ENCODE measurements at regions not wholly inside any gene's neighbourhood (a gene's known extent, or its start where the extent isn't known, plus 50 kb on each side); places are given as distances from the start of the nearest gene placed in this dataset.

DNA sequence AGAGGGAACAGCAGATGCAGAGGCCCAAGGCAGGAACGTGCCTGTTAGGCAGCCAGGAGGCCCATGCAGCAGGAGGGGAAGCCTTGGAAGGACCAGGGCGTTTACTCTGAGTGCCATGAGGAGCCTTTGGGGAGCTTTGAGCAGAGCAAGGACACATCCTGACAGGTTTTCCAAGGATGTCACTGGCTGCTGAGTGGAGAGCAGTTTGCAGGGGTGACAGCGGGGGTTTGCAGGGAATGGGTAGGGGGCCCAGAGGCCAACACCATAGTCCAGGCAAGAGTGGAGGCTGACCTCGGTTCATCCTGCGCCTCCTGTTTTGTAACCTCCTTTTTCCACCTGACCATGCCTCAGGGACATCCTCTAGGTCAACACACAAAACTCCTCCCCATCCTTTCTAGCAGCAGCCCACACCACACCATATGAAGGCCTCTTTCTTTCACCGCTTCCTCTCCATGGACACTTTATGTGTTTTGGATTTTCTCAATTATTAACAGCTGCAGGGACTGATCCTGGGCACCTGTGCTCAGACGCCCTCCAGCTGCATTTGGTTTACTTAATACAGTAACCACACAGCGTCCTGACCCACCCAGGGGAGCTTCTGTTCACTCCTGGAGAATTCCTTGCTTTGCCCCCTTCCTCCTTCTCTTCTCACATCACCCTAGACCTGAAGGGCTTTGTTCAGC lies 528.5 kb downstream of the MATN1 start:
- no peak for DNase-seq

DNA sequence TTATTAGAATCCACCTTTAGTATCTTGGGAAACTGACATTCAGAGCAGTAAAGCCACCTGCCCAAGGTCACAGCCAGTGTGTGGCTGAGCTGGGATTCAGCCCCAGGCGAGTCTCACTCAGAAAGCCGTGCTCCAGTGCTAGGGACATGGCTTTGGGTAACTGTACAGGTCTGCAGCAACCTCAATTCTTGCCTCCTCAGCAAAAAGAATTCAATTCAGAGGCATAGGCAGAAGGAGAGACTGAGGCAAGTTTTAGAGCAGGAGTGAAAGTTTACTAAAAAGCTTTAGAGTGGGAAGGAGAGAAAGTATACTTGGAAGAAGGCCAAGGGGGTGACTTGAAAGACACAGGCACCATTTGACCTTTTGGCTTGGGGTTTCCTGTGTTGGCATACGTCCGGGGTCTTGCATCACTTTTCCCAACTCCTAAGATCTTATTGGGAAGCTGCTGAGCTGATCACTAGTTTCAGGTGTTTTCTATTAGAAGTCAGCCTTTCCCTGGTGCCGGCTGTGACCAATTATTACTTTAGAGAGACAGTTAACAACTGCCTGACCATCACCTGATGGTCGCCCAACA lies 529.3 kb downstream of the MATN1 start:
- no peak for DNase-seq

DNA sequence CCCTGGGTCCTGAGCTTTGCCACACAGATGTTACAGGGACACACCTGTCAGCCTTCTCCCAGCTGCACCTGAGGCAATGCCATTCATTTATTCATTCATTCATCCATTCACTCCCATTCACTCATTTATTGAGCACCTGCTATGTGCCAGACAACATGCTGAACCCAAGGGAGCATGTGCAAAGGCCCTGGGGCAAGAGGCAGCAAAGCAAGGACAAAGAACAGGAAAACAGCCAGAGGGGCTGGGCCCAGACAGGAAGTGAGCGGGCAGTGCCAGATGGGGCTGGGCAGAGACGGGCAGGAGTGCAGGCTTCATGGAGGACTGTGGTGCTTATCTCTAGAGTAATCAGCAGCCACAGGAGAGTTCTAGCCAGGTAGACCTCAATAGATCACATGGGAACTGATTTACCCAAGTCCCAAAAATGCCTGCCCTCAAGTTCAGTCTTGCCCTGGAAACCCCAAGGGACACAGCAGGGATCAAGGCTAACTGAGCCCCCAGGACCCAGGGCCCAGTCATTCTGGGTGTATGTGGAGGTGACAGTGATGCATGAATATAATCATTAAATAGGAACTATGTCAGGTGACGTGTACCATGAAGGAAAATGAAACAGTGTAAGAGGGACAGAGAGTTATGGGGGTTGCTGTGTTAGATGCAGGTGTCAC lies 530.3 kb downstream of the MATN1 start:
- no peak for DNase-seq

DNA sequence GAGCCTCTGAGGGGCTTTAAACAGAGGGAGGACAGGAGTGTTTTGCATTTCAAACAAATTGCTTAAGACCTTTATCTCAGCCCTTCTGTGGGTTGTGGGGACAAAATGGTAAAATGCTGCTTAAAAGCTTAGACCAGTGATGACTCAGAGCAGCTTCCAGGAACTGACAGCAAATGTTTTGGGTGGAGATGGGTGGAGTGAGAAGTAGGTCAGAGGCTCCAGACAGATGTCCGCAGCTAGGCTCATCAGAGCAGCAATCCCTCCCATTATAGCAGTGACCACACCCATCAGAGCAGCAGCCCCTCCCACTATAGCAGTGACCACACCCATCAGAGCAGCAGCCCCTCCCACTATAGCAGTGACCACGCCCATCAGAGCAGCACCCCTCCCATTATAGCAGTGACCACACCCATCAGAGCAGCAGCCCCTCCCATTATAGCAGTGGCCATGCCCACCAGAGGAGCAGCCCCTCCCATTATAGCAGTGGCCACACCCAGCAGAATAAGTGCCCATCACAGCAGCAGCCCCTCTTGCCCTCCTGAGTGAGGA lies 532.2 kb downstream of the MATN1 start:
- DNase-seq = peak; percentile 18

DNA sequence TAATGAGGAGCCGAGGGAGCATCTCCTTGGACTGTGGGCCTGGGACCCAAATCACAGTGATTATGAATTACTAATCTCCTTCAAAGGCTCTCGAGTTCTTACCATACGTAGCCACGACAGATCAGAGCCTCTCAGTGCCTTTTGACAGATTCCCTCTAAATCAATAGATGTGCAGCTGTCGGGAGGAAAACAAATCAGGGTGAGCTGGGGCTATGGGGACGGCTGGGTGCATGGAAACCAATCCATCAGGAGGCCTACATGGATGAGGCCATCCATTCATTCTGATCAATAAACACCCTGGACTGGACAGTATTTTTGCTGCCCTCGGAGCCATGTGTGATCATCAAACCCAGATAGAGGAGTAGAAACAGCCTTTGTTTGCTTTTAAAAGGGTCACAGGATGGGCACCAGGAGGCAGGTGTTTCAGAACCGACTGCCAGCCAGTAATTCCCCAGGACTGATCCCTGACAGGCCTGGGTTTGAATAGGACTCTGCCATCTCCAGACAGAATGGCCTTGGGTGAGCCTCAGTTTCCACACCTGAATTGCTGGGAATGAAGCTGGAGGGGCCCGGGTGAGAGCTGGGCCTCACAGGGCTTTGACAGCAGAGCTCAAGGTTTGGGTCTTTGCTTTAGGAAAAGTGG lies 532.8 kb downstream of the MATN1 start:
- no peak for DNase-seq

DNA sequence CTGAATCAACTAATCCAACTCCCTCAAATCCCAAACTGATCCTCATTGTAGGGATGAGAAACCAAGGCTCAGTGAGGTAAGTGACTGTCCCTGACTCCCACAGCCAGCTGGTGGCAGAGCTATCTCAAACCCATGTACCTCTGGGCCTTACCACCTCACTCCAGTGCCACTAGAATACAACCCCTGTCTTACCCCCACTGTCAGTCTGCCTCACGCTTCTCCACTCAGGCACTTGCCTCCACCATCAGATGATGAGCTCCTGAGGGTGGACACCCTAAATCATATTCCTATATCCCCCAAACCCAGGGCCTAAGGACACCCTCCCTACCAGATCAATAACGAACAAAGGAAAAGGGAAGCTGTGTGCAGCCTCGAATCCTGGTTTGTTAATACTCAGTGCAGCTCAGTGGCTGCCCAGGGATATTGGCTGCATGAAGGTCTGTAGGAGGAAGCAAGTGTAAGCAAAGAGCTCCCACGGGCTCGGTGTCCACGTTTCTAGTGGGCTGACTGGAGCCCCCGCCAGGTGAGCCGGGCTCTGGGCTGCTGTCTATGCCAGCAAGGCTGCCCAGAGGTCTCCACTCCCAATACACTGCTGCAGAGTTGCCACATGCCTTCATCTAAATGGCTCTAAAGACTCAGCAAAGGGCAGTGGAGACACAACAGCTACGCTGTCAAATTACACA lies 533.4 kb downstream of the MATN1 start:
- no peak for DNase-seq

DNA sequence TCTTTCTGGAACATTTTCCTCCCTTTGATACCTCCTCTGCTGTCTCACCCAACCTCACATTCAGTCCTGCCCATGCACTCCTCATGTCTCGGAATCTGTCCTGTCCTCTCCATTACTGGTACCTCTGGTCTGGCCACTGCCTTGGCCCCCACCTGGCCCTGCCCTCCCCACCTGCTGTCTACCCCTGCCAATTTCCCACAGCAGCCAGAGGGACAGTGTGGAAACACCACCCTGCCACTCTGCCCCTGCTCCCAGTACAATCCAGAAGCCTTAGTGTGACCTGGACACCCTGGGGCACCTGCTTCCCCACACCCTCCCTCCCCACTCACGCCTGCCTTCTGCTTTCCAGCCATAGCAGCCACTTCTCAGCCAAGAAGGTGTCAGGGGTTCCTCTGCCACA lies 534.4 kb downstream of the MATN1 start:
- DNase-seq = no peak

DNA sequence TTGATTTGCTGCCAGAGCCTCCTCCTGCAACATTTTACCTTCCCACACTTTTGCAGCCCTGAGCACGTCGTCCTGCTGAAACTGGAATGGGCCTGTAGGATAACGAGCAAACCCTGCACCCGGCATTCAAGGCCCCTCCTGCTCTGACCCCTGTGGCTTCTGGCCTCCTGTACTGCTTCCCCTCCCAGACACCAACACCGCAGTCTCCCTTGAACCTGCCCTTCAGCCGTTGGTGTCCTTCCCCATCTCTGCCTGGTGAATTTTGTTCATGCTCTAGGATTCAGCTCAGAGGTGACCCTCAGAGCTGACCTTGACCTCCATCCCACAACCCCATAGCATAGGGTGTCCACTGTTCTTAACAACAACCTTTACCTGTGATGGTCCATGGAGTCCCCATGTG lies 535.1 kb downstream of the MATN1 start:
- DNase-seq = no peak

DNA sequence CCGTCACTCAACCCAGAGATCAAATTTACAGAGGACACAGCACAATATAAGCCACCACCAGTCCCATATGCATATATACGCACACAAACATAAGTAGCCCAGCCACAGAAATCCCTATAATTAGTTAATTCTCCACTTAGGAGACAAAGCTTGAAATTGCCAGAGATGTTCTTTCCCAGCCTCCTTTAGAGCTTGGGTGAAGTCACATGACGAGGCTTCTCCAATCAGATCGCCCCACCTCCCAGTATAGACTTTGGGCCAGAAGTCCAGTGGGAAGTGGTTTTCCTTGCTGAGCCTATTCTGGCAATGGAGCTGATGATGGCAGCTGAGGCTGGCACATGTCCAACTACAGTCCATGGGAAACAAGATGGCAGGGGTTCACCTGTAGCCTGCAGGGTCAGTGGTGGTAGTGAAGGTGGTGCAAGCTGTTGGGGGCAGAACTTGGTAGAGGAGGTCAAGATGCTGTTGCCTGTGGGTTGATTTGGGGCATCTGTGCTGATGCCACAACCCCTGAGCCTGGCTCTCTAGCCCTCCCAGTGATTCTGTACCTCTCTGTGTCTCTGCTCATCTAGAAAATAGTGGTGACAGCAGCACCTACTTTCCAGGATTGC lies 535.9 kb downstream of the MATN1 start:
- no peak for DNase-seq

DNA sequence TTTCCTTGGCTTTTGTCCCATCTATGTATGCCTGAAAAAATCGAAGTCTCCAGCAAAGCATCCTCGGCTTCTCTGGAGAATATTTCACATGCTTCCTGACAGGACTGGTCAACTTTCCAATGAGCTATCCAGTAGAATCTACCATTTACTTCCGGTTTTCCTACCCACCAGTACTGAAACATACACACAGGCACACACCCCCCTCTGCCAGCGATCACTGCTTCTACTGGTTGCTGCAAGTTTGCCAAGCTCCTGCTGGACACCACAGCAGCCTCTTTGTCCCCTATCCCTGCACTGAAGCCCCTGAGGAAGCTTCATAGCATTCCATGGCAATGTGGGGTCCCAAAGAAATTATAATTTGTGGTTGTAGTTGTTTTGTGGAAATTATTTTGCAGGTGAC lies 536.8 kb downstream of the MATN1 start:
- DNase-seq = no peak

DNA sequence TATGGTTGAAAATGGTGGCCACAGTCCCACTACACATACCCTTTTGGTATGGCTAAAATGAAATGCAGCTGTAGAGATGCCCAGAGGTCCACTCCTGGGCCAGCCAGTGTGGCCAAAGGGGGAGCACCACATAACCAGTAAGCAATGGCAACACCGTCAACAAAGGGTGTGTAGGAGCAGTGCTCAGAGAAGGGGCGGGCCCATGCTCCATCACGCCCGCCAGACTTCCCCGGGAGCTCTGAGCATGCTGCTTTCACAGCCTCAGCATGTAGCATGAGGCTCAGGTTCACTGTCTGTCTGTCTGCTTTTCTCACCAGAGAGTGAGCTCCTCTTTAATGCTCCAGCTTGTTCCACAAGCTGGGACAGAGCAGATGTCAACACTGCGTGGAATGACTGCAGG lies 537.6 kb downstream of the MATN1 start:
- DNase-seq = no peak

DNA sequence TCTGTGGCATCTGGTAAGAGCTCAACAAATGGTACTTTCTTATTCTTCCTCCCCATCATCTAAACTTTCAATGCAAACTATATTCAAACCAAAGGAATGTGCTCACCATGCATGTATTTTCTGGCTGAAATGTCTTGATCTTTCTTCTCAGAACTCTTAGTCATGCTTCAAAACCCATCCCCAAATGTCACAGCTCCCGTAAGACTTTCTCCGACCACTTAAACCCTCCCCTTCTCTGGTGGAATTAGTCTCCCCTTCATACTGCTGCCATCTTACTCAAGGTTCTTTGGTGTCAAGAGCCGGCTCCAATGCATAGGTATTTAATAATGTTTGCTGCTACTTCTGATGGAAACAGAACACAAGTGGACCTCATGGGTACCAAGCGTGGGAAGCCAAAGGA lies 538.1 kb downstream of the MATN1 start:
- no peak for DNase-seq

DNA sequence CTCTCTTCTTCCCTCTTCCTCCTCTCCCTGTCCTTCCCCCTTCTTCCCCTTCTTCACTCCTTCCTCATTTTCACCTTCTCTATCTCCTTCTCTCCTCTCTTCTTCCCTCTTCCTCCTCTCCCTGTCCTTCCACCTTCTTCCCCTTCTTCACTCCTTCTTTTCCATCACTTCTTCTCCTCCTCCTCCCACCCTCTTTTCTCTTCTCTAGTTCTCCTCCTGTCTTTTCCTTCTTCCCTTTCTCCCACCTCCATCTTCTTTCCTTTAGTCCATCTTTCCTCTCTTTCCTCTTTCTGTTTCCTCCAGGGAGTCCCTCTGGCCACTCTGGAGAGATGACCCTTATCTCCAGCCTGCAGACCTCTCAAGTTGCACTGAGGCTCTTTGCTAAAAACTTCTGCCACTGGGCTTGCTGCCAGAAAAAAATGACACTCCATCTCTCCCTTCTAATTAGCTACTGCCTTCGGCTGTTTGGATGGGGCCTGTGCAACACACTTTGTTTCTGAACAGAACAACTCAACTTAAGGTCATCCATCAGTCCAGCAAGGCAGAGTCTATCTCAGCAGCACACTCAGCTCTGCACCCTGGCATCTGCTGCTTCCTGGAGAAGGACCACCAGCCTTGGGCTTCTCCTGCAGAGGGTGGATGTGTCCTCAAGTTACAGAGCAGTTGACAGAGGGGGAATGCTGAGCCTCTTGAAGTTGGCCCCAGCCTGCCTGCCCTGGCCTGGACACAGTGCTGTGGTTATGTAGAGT lies 538.8 kb downstream of the MATN1 start:
- DNase-seq = no peak

DNA sequence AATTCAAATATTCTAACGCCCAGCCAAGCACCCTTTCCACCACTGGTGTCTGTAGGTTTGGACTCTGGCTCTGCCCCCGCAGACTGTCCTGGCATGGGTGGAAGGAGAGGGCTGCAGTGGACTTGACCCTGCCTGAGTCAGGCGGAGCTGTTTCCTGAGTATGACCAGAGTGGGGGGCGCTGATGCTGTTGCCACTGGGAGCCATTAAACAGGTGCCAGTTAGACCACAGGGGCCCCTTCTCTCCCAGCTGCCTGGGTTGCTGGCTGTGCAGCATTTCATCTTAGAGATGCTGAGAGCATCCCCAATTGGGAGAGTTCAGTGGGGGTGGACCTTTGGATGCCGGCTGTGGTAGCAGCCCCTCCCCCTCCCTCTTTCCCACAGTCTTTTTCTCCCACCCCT lies 539.5 kb downstream of the MATN1 start:
- DNase-seq = no peak

DNA sequence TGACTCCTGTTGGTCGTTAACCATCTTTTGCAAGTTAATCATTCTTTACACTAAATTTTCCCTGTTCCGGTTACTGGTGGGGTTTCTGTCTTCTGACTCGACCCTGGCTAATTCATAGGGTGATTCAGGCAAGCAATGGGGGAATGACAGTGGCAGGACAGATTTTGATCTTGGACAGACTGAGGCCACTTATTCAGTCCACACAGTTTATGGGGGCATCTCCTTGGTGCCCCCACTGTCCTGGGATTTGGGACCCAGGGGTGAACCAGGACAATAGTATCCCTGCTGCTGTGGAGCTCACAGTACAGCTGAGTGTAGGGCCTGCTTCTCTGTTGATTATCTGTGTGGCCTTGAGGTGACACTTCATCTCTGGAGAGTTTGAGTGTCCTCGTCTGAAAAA lies 540.4 kb downstream of the MATN1 start:
- no peak for DNase-seq

DNA sequence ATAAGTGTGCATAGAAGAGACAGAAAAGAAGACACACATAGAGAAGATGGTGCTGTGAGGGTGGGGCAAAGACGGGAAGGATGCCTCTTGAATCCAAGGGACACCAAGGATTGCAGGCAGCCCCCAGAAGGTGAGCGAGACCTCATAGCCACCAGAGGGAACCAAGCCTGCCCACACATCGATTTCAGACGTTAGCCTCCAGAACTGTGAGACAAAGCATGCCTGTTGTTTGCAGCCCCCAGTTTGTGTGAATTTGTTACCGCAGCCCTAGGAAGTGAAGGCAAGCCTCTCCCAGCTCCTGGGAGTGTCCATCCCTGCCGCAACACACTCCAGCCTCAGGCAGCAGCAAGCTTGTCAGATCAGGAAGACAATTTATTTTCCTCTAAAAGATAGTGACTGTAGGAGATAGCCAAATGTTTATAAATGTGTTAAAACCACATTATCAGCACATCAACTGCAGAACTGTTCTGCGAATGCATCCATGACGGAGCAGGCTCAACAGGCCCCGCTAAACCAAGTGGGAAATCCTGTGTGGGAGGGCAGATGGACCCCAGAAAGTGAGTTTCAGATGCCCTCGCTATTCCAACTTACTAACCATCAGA lies 543.3 kb downstream of the MATN1 start:
- no peak for DNase-seq

DNA sequence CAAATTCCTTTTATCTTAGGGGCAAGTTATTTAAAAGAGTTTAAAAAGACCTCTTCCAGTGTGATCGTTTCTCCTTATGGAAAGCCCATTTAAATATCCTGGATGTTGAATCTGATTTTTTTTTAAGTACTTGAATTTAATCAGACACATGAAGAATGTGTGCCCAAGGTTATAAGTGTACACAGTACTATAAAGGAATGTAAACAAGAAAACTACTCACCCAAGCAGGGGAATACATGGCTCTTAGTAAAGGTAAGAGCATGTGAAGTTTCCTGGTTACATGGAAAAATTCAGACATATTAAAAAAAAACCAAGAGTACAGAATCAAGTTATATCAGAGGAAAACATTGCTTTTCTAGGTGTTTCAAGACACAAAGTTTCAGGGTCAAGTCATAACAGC lies 546.9 kb downstream of the MATN1 start:
- DNase-seq = no peak

DNA sequence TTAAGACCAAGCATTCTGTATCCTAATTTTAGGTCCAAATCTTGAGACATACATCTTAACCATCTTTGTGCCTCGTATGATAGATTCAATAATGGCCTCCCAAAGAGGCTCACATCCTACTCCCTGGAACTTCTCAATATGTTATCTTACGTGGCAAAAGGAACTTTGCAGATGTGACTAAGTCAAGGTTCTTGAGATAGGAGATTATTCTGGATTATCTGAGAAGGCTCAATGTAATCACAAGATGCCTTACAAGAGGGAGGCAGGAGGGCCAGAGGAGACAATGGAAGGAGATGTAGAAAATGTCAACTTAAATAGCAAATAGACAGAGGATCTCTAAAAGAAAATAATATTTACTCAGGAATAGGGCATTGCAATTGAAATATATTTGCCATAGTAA lies 548.9 kb downstream of the MATN1 start:
- no peak for DNase-seq

DNA sequence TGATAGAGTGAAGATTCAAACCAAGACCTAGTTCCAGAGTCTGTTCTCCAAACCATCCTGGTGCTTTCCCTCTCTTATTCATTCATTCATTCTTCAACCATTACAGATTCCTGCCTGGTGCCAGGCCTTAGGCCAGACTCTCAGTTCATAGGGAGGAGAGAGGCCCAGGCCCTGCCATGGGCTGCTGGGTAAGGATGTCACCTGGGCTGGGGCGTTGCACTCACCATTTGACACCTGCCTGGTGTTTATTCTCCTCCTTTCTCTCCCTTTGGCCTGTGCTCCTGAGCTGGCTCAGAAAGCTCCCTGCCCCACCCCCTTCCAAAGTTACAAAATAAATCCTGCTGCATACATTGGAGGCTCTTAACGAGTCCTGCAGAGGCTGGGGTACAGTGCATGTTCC lies 549.8 kb downstream of the MATN1 start:
- DNase-seq = no peak

DNA sequence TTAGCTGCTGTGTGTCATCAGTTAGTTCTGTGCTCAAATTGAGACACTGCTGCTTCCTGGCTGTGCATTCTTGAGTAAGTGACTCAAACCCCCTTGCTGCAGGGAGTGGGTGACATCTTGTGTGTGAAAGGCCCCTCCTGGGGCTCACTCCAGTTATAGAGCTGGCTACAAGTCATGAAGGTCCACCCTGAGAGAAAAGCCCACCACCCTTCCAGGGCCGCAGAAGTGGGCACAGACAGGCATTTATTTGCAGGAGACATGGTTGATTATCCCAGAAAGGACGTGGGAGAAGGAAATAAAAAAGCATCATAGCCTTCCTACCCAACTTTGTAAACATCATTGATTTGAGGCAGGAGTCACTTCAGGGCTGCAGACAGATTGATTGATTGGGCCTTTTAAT lies 550.6 kb downstream of the MATN1 start:
- no peak for DNase-seq

DNA sequence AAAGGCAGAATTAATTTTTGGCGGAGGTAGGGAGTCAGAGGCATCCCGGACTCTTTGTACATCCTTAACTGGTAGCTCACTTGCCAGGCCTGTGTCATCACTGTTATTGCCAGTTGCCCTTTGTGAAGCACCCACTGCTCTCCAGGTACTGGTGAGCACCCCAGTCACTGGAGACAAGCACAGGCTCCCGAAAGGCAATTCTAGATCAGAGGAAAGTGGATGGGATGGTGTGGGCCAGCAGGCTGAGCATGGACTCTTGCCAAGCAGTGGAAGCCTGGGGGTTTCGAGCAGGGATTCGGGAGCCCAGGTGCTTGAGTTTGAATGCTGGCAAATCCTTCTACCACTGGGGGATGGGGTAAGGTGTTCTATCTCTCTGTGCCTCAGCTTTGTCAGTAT lies 551.1 kb downstream of the MATN1 start:
- no peak for DNase-seq

All from hindlimb muscle (tissue), 1 donor.